ENCODE measurements at regions not wholly inside any gene's neighbourhood (a gene's known extent, or its start where the extent isn't known, plus 50 kb on each side); places are given as distances from the start of the nearest gene placed in this dataset.
"Not testable (repeated sequence)": the region's sequence is repeated elsewhere in the genome, so short reads cannot be mapped to it uniquely, and the experiment has no call there.

- Mint-ChIP-seq H3K4me3 (no peak overlapping the region), H3K9me3 (peaks cover 22 to 71% (median 48%) of the 10 kb centered on the region in 6 donors), H3K27ac (no peak overlapping the region), H3K36me3 (peaks cover 0 to 7% (median 0%) of the 10 kb centered on the region in 3 donors), H3K27me3 (ENCODE audit: low read depth in 3 of 3) (no peaks in the 10 kb centered on the region), H3K4me1 (no peaks in the 10 kb centered on the region)
- DNase-seq: no peak
Measured at GRCh38 chr1:80158771-80159170, 1152.2 kb upstream of the ADGRL4 start.

GRCh38 chr1:80158266-80158665, 1151.7 kb upstream of the ADGRL4 start:
- Mint-ChIP-seq H3K36me3 (peaks cover 0 to 7% (median 0%) of the 10 kb centered on the region in 3 donors), H3K9me3 (peaks cover 23 to 71% (median 47%) of the 10 kb centered on the region in 6 donors), H3K27ac (no peak overlapping the region), H3K27me3 (ENCODE audit: low read depth in 3 of 3) (no peaks in the 10 kb centered on the region), H3K4me3 (no peak overlapping the region), H3K4me1 (no peaks in the 10 kb centered on the region)
- no peak for DNase-seq

- no peaks in the 10 kb centered on the region for H3K4me1 Mint-ChIP-seq
- H3K4me3 Mint-ChIP-seq: no peak overlapping the region
- no peak for DNase-seq
- no peak overlapping the region for H3K27ac Mint-ChIP-seq
- peaks cover 0 to 10% (median 0%) of the 10 kb centered on the region in 3 donors for H3K36me3 Mint-ChIP-seq
- peaks cover 0 to 2% (median 0%) of the 10 kb centered on the region in 3 donors for H3K27me3 Mint-ChIP-seq (ENCODE audit: low read depth in 3 of 3)
- H3K9me3 Mint-ChIP-seq: peaks cover 22 to 74% (median 49%) of the 10 kb centered on the region in 6 donors
Measured at GRCh38 chr1:80155371-80155770, 1148.8 kb upstream of the ADGRL4 start.

GRCh38 chr1:80154176-80154575, 1147.6 kb upstream of the ADGRL4 start:
- Mint-ChIP-seq H3K27ac (no peak overlapping the region), H3K4me1 (no peaks in the 10 kb centered on the region), H3K36me3 (peaks cover 0 to 7% (median 0%) of the 10 kb centered on the region in 3 donors), H3K27me3 (ENCODE audit: low read depth in 3 of 3) (peaks cover 0 to 2% (median 0%) of the 10 kb centered on the region in 3 donors), H3K4me3 (no peak overlapping the region), H3K9me3 (peaks cover 16 to 69% (median 44%) of the 10 kb centered on the region in 6 donors)
- no peak for DNase-seq

- H3K9me3 Mint-ChIP-seq: peaks cover 16 to 68% (median 44%) of the 10 kb centered on the region in 6 donors
- no peak overlapping the region for H3K27ac Mint-ChIP-seq
- H3K36me3 Mint-ChIP-seq: peaks cover 0 to 7% (median 0%) of the 10 kb centered on the region in 3 donors
- H3K4me3 Mint-ChIP-seq: no peak overlapping the region
- peaks cover 0 to 2% (median 0%) of the 10 kb centered on the region in 3 donors for H3K27me3 Mint-ChIP-seq (ENCODE audit: low read depth in 3 of 3)
- no peak for DNase-seq
- H3K4me1 Mint-ChIP-seq: no peaks in the 10 kb centered on the region
Measured at GRCh38 chr1:80153762-80154161, 1147.2 kb upstream of the ADGRL4 start.

GRCh38 chr1:80143361-80143760, 1136.8 kb upstream of the ADGRL4 start:
- DNase-seq: no peak
- H3K4me3 Mint-ChIP-seq: no peak overlapping the region
- H3K36me3 Mint-ChIP-seq: no peaks in the 10 kb centered on the region
- H3K4me1 Mint-ChIP-seq: no peaks in the 10 kb centered on the region
- peaks cover 6 to 68% (median 32%) of the 10 kb centered on the region in 6 donors for H3K9me3 Mint-ChIP-seq
- peaks cover 0 to 2% (median 0%) of the 10 kb centered on the region in 3 donors for H3K27me3 Mint-ChIP-seq (ENCODE audit: low read depth in 3 of 3)
- no peak overlapping the region for H3K27ac Mint-ChIP-seq

- peaks cover 4 to 36% (median 15%) of the 10 kb centered on the region in 6 donors for H3K9me3 Mint-ChIP-seq
- DNase-seq; H3K36me3 Mint-ChIP-seq; H3K27ac Mint-ChIP-seq; H3K4me1 Mint-ChIP-seq; H3K4me3 Mint-ChIP-seq; H3K27me3 Mint-ChIP-seq (ENCODE audit: low read depth in 3 of 3): not testable (repeated sequence)
Measured at GRCh38 chr1:80137946-80138602, 1131.5 kb upstream of the ADGRL4 start.

- H3K4me3 Mint-ChIP-seq: no peak overlapping the region
- no peak overlapping the region for H3K27ac Mint-ChIP-seq
- peaks cover 0 to 3% (median 0%) of the 10 kb centered on the region in 3 donors for H3K36me3 Mint-ChIP-seq
- H3K27me3 Mint-ChIP-seq (ENCODE audit: low read depth in 3 of 3): peaks cover 0 to 2% (median 0%) of the 10 kb centered on the region in 3 donors
- H3K9me3 Mint-ChIP-seq: peaks cover 14 to 70% (median 48%) of the 10 kb centered on the region in 6 donors
- H3K4me1 Mint-ChIP-seq: no peaks in the 10 kb centered on the region
- DNase-seq: no peak
Measured at GRCh38 chr1:80113168-80114038, 1106.9 kb upstream of the ADGRL4 start.

- Mint-ChIP-seq H3K4me3 (no peak overlapping the region), H3K9me3 (peaks cover 10 to 57% (median 36%) of the 10 kb centered on the region in 6 donors), H3K27me3 (ENCODE audit: low read depth in 3 of 3) (no peaks in the 10 kb centered on the region), H3K4me1 (no peaks in the 10 kb centered on the region), H3K36me3 (peaks cover 0 to 3% (median 0%) of the 10 kb centered on the region in 3 donors), H3K27ac (no peak overlapping the region)
- no peak for DNase-seq
Measured at GRCh38 chr1:80101159-80101558, 1094.6 kb upstream of the ADGRL4 start.

- Mint-ChIP-seq H3K27me3 (ENCODE audit: low read depth in 3 of 3) (no peaks in the 10 kb centered on the region), H3K27ac (no peak overlapping the region), H3K36me3 (peaks cover 0 to 3% (median 0%) of the 10 kb centered on the region in 3 donors), H3K4me3 (no peak overlapping the region), H3K9me3 (peaks cover 8 to 67% (median 36%) of the 10 kb centered on the region in 6 donors), H3K4me1 (no peaks in the 10 kb centered on the region)
- no peak for DNase-seq
Measured at GRCh38 chr1:80099713-80100112, 1093.2 kb upstream of the ADGRL4 start.

- DNase-seq: no peak
- Mint-ChIP-seq H3K9me3 (peaks cover 2 to 38% (median 31%) of the 10 kb centered on the region in 6 donors), H3K27ac (no peak overlapping the region), H3K27me3 (ENCODE audit: low read depth in 3 of 3) (no peaks in the 10 kb centered on the region), H3K4me3 (no peak overlapping the region), H3K4me1 (no peaks in the 10 kb centered on the region), H3K36me3 (peaks cover 0 to 3% (median 0%) of the 10 kb centered on the region in 3 donors)
Measured at GRCh38 chr1:80085067-80085466, 1078.5 kb upstream of the ADGRL4 start.

- H3K9me3 Mint-ChIP-seq: peaks cover 2 to 30% (median 26%) of the 10 kb centered on the region in 6 donors
- no peak for DNase-seq
- H3K4me1 Mint-ChIP-seq: no peaks in the 10 kb centered on the region
- H3K4me3 Mint-ChIP-seq: no peak overlapping the region
- no peaks in the 10 kb centered on the region for H3K27me3 Mint-ChIP-seq (ENCODE audit: low read depth in 3 of 3)
- no peak overlapping the region for H3K27ac Mint-ChIP-seq
- H3K36me3 Mint-ChIP-seq: peaks cover 0 to 3% (median 0%) of the 10 kb centered on the region in 3 donors
Measured at GRCh38 chr1:80083892-80084291, 1077.4 kb upstream of the ADGRL4 start.

- no peak for DNase-seq
- Mint-ChIP-seq H3K4me1 (no peaks in the 10 kb centered on the region), H3K27ac (no peak overlapping the region), H3K27me3 (ENCODE audit: low read depth in 3 of 3) (no peaks in the 10 kb centered on the region), H3K4me3 (no peak overlapping the region), H3K9me3 (peaks cover 12 to 43% (median 33%) of the 10 kb centered on the region in 6 donors), H3K36me3 (no peaks in the 10 kb centered on the region)
Measured at GRCh38 chr1:80076469-80076868, 1069.9 kb upstream of the ADGRL4 start.

- no peaks in the 10 kb centered on the region for H3K36me3 Mint-ChIP-seq
- H3K27ac Mint-ChIP-seq: no peak overlapping the region
- peaks cover 9 to 44% (median 32%) of the 10 kb centered on the region in 6 donors for H3K9me3 Mint-ChIP-seq
- no peak for DNase-seq
- H3K27me3 Mint-ChIP-seq (ENCODE audit: low read depth in 3 of 3): no peaks in the 10 kb centered on the region
- H3K4me1 Mint-ChIP-seq: no peaks in the 10 kb centered on the region
- H3K4me3 Mint-ChIP-seq: no peak overlapping the region
Measured at GRCh38 chr1:80075351-80075750, 1068.8 kb upstream of the ADGRL4 start.
